Right atrium auricular region (tissue), 2 donors: ENCODE measurements at regions not wholly inside any gene's neighbourhood (a gene's known extent, or its start where the extent isn't known, plus 50 kb on each side); places are given as distances from the start of the nearest gene placed in this dataset.

Experiments used
- DNase-seq: peaks from one replicate; pipeline ENCODE4 v3.0.0-alpha.2; 2019; ENCODE audit warnings: low spot score
- H3K27ac ChIP-seq, 2 donors: fragments of 200-600 bp; sonication (generic); 1 replicate in 1 of 2; 2 replicates in 1 of 2; pipeline ENCODE4 v1.5.1; 2016 to 2019
- H3K27me3 ChIP-seq, 2 donors: fragments of 200-600 bp; sonication (generic); one replicate each; pipeline versions ENCODE4 v1.5.1 to v1.6.0; 2017 to 2019
- H3K36me3 ChIP-seq: fragments of 200-600 bp; sonication (generic); one replicate; pipeline ENCODE4 v1.5.1; 2016
- H3K4me1 ChIP-seq, 2 donors: fragments of 200-600 bp; sonication (generic); one replicate each; pipeline versions ENCODE4 v1.5.1 to v1.6.0; 2017 to 2019
- H3K4me3 ChIP-seq, 2 donors: fragments of 200-600 bp; sonication (generic); 1 replicate in 1 of 2; 2 replicates in 1 of 2; pipeline ENCODE4 v1.5.1; 2017 to 2019; ENCODE audit warnings: mild to moderate bottlenecking in 1 of 2, moderate library complexity in 1 of 2
- H3K9me3 ChIP-seq, 2 donors: fragments of 200-600 bp; sonication (generic); one replicate each; pipeline ENCODE4 v1.5.1; 2019
- CTCF ChIP-seq, 2 donors: fragments of 200-600 bp; sonication (generic); IDR thresholded peaks; one replicate each; pipeline ENCODE4 v1.5.1; 2019; ENCODE audit warnings: antibody characterized with exemption in 2 of 2

GRCh38 chr15:37701230-37701629, 233.2 kb upstream of the TMCO5A start:
- no peak for TF ChIP-seq CTCF (IDR thresholded peaks at IDR 0.05)
- H3K27me3 ChIP-seq, result no peaks in the 10 kb centered on the region

GRCh38 chr15:37709669-37710068, 224.8 kb upstream of the TMCO5A start:
- no peak for TF ChIP-seq CTCF (IDR thresholded peaks at IDR 0.05)
- Histone ChIP-seq H3K9me3 (no peaks in the 10 kb centered on the region), H3K27me3 (no peaks in the 10 kb centered on the region), H3K4me1 (no peaks in the 10 kb centered on the region), H3K36me3 (no peaks in the 10 kb centered on the region), H3K4me3 (no peak overlapping the region), H3K27ac (no peak overlapping the region)
- no peak for DNase-seq

More at GRCh38 chr15:37701230-37701629, 233.2 kb upstream of the TMCO5A start:
- H3K4me3 ChIP-seq, result no peak overlapping the region
- no peak for DNase-seq
- H3K4me1 ChIP-seq, result no peaks in the 10 kb centered on the region
- no peaks in the 10 kb centered on the region for H3K9me3 ChIP-seq
- H3K27ac ChIP-seq, result no peak overlapping the region
- H3K36me3 ChIP-seq, result no peaks in the 10 kb centered on the region

- Histone ChIP-seq H3K9me3 (no peaks in the 10 kb centered on the region), H3K4me3 (no peak overlapping the region), H3K36me3 (no peaks in the 10 kb centered on the region), H3K27ac (no peak overlapping the region), H3K4me1 (no peaks in the 10 kb centered on the region), H3K27me3 (no peaks in the 10 kb centered on the region)
- no peak for DNase-seq
- no peak for TF ChIP-seq CTCF (IDR thresholded peaks at IDR 0.05)
Measured at GRCh38 chr15:37715101-37715500, 219.3 kb upstream of the TMCO5A start.

GRCh38 chr15:37720267-37720666, 214.2 kb upstream of the TMCO5A start:
- TF ChIP-seq CTCF (IDR thresholded peaks at IDR 0.05), result no peak
- no peaks in the 10 kb centered on the region for H3K36me3 ChIP-seq

GRCh38 chr15:37731146-37731746, 203.2 kb upstream of the TMCO5A start:
- no peak for DNase-seq
- Histone ChIP-seq H3K9me3 (no peaks in the 10 kb centered on the region), H3K36me3 (no peaks in the 10 kb centered on the region), H3K4me1 (no peaks in the 10 kb centered on the region), H3K4me3 (no peak overlapping the region), H3K27me3 (no peaks in the 10 kb centered on the region), H3K27ac (no peak overlapping the region)
- TF ChIP-seq CTCF (IDR thresholded peaks at IDR 0.05), result no peak

More at GRCh38 chr15:37720267-37720666, 214.2 kb upstream of the TMCO5A start:
- H3K27ac ChIP-seq, result no peak overlapping the region
- no peak overlapping the region for H3K4me3 ChIP-seq
- no peak for DNase-seq
- H3K4me1 ChIP-seq, result no peaks in the 10 kb centered on the region
- no peaks in the 10 kb centered on the region for H3K9me3 ChIP-seq
- no peaks in the 10 kb centered on the region for H3K27me3 ChIP-seq

GRCh38 chr15:37733628-37734027, 200.8 kb upstream of the TMCO5A start:
- H3K9me3 ChIP-seq, result no peaks in the 10 kb centered on the region
- no peaks in the 10 kb centered on the region for H3K27me3 ChIP-seq
- H3K36me3 ChIP-seq, result no peaks in the 10 kb centered on the region
- H3K4me3 ChIP-seq, result no peak overlapping the region
- no peaks in the 10 kb centered on the region for H3K4me1 ChIP-seq
- TF ChIP-seq CTCF (IDR thresholded peaks at IDR 0.05), result no peak
- no peak overlapping the region for H3K27ac ChIP-seq
- DNase-seq, result no peak
